ENCODE measurements at regions not wholly inside any gene's neighbourhood (a gene's known extent, or its start where the extent isn't known, plus 50 kb on each side); places are given as distances from the start of the nearest gene placed in this dataset.

GRCh38 chr6:95487817-95488216 is 89.5 kb upstream of the MANEA start (continued):
- no peak for TF ChIP-seq IRF3 (IDR thresholded peaks at IDR 0.05)
- no peak for TF ChIP-seq NKRF (conservative IDR thresholded peaks at IDR 0.05)
- TF ChIP-seq ZNF217 (IDR thresholded peaks at IDR 0.05): no peak
- no peak for TF ChIP-seq ZBED1 (IDR thresholded peaks at IDR 0.05; ENCODE audit: borderline replicate concordance)
- no peak for TF ChIP-seq MTA3 (IDR thresholded peaks at IDR 0.05; ENCODE audit: borderline replicate concordance, low read length)
- no peak for TF ChIP-seq KDM1A (IDR thresholded peaks at IDR 0.05; ENCODE audit: borderline replicate concordance)
- no peak for TF ChIP-seq JUNB (IDR thresholded peaks at IDR 0.05)
- TF ChIP-seq CBFB (IDR thresholded peaks at IDR 0.05; ENCODE audit: low read depth): no peak
- no peak for TF ChIP-seq HDAC6 (IDR thresholded peaks at IDR 0.05; ENCODE audit: unreplicated experiment)
- TF ChIP-seq CBX5 (IDR thresholded peaks at IDR 0.05; ENCODE audit: low read depth): no peak

DNA sequence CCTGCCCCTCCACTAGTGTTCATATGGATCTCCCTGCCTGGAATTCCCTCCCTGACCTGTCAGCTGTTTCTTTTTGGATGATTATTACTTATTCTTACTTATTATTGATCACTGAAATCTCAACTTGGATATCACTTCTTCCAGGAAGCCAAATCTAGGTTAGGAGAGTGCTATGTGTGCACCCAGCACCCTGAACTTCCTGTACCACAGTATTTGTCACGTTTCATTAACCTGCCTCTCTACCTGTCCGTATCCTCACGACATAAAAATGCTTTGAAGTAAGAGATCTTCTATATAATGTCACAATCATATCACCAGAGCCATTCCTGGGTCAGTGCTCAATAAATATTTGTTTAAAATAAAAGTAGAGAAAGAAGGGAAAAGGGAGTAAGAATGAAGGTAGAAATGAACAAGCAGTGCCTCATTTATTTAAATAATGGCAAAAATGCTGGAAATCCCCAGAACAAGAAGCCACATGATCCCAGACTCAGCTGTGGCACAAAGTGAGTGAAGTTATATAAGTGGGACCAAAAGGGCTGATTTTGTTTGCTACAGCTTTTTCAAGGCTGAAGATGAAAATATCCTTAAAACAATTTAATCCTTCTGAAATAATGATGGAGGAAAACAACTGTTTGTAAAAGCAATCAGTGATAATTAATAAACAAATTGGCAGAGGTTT is 88.0 kb upstream of the MANEA start:
- H4K20me1 ChIP-seq (ENCODE audit: control insufficient read depth, insufficient read depth): no peaks in the 10 kb centered on the region
- no peak overlapping the region for H3K4me3 ChIP-seq
- whole genome bisulfite sequencing (ENCODE audit: insufficient coverage, insufficient replicate concordance, low lambda C conversion rate, missing lambda C conversion rate): 0% methylated on average over 3 of the region's 3 CpGs
- SMC1A ChIA-PET (ENCODE audit: uncharacterized antibody, unreplicated experiment): interaction anchor here (1.4 kb wide), 1 partner anchor 11 kb away, joined by 3 read pairs; no protein-coding TSS in a partner anchor
- no peak overlapping the region for H3K4me2 ChIP-seq (ENCODE audit: control insufficient read depth, insufficient read depth)
- H3K79me2 ChIP-seq (ENCODE audit: control insufficient read depth, insufficient read depth, low read length): no peaks in the 10 kb centered on the region
- no peak overlapping the region for H3K27ac ChIP-seq (ENCODE audit: control insufficient read depth, insufficient read depth)
- no peaks in the 10 kb centered on the region for H3K9me3 ChIP-seq (replicated peaks; ENCODE audit: control insufficient read depth, insufficient read depth, low read length)
- no peak overlapping the region for H3K9ac ChIP-seq (ENCODE audit: control insufficient read depth, insufficient read depth, low read length)
- POLR2A ChIA-PET: no interaction called here
- ATAC-seq (no peak), FAIRE-seq (no peak), DNase-seq (ENCODE audit: low read depth, low spot score) (no peak)
- H3K4me1 ChIP-seq (ENCODE audit: control insufficient read depth, insufficient read depth, low read length): no peaks in the 10 kb centered on the region
- in situ Hi-C loops (cut with MboI) (no loop called here), intact Hi-C loops (cut with micrococcal nuclease; ENCODE audit: unreplicated experiment) (no loop called here)
- no peaks in the 10 kb centered on the region for H3K27me3 ChIP-seq (replicated peaks in 1 of 2; ENCODE audit: control insufficient read depth in 2 of 2, insufficient read depth in 2 of 2, low read length in 1 of 2)
- no peaks in the 10 kb centered on the region for H3K36me3 ChIP-seq (ENCODE audit: control insufficient read depth in 2 of 2, insufficient read depth in 2 of 2, low read length in 1 of 2)
- no TSS peak for BruUV-seq (replicated peaks)
- CTCF ChIA-PET: interaction anchor here (0.6 kb wide), 1 partner anchor 8 kb away, joined by 3 read pairs; no protein-coding TSS in a partner anchor
- RAD21 ChIA-PET (ENCODE audit: unreplicated experiment): no interaction called here
- H2AFZ ChIP-seq (ENCODE audit: control insufficient read depth, low read depth, low read length): no peak overlapping the region
- no peak for TF ChIP-seq IKZF1 (conservative IDR thresholded peaks at IDR 0.05)
- no peak for TF ChIP-seq JUND (IDR thresholded peaks at IDR 0.05; ENCODE audit: low read depth, low read length)
- TF ChIP-seq CHD2 (IDR thresholded peaks at IDR 0.05; ENCODE audit: borderline replicate concordance, low read depth, low read length): no peak
- no peak for TF ChIP-seq USF1 (IDR thresholded peaks at IDR 0.05; ENCODE audit: borderline replicate concordance, extremely low read length, insufficient read depth, low read depth, low read length)
- no peak for TF ChIP-seq RFX5 (IDR thresholded peaks at IDR 0.05; ENCODE audit: low read depth, low read length)
- no peak for TF ChIP-seq JUNB (IDR thresholded peaks at IDR 0.05)
- TF ChIP-seq, protein P1, sequence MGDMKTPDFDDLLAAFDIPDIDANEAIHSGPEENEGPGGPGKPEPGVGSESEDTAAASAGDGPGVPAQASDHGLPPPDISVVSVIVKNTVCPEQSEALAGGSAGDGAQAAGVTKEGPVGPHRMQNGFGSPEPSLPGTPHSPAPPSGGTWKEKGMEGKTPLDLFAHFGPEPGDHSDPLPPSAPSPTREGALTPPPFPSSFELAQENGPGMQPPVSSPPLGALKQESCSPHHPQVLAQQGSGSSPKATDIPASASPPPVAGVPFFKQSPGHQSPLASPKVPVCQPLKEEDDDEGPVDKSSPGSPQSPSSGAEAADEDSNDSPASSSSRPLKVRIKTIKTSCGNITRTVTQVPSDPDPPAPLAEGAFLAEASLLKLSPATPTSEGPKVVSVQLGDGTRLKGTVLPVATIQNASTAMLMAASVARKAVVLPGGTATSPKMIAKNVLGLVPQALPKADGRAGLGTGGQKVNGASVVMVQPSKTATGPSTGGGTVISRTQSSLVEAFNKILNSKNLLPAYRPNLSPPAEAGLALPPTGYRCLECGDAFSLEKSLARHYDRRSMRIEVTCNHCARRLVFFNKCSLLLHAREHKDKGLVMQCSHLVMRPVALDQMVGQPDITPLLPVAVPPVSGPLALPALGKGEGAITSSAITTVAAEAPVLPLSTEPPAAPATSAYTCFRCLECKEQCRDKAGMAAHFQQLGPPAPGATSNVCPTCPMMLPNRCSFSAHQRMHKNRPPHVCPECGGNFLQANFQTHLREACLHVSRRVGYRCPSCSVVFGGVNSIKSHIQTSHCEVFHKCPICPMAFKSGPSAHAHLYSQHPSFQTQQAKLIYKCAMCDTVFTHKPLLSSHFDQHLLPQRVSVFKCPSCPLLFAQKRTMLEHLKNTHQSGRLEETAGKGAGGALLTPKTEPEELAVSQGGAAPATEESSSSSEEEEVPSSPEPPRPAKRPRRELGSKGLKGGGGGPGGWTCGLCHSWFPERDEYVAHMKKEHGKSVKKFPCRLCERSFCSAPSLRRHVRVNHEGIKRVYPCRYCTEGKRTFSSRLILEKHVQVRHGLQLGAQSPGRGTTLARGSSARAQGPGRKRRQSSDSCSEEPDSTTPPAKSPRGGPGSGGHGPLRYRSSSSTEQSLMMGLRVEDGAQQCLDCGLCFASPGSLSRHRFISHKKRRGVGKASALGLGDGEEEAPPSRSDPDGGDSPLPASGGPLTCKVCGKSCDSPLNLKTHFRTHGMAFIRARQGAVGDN (IDR thresholded peaks at IDR 0.05): no peak
- no peak for TF ChIP-seq HCFC1 (IDR thresholded peaks at IDR 0.05; ENCODE audit: low read length)

Data from GM12878 (cell line).